Left ventricle myocardium inferior (tissue), 1 donor: ENCODE measurements at regions not wholly inside any gene's neighbourhood (a gene's known extent, or its start where the extent isn't known, plus 50 kb on each side); places are given as distances from the start of the nearest gene placed in this dataset. TPM values are rescaled to one million over a fixed set of nuclear protein-coding genes. Genes with fewer than 3 reads are reported as not detected.

ENCODE experiments used
- DNase-seq: peaks from one replicate; pipeline ENCODE4 v3.0.0-alpha.2; 2020
- H3K27ac ChIP-seq: fragments of 200-600 bp; replicated peaks from 2 replicates; pipeline ENCODE4 v1.8.0; 2021
- H3K27me3 ChIP-seq: fragments of 200-600 bp; 2 replicates; pipeline ENCODE4 v1.8.0; 2021; ENCODE audit warnings: low read depth
- H3K36me3 ChIP-seq: fragments of 200-600 bp; 2 replicates; pipeline ENCODE4 v1.8.0; 2021
- H3K4me1 ChIP-seq: fragments of 200-600 bp; 2 replicates; pipeline ENCODE4 v1.8.0; 2021
- H3K4me3 ChIP-seq: fragments of 200-600 bp; 2 replicates; pipeline ENCODE4 v1.8.0; 2021; ENCODE audit warnings: mild to moderate bottlenecking, moderate library complexity
- H3K9me3 ChIP-seq: fragments of 200-600 bp; replicated peaks from 2 replicates; pipeline ENCODE4 v1.8.0; 2021
- intact Hi-C: fragments of 100-400 bp; cut with micrococcal nuclease; formaldehyde crosslinking; loops from one replicate; pipeline ENCODE4 v1.11.0; 2022
- microRNA-seq: library from miRNA; unstranded; fragments of <30 nt; microRNA quantifications from one replicate; pipeline ENCODE4 v1.2.0, GENCODE V29; 2020
- TF ChIP-seq, protein P1 (sequence below): fragments of 200-600 bp; IDR thresholded peaks from 2 replicates; pipeline ENCODE4 v1.8.0; 2021; ENCODE audit warnings: antibody characterized with exemption, mild to moderate bottlenecking, borderline replicate concordance
- donor health status: DM: no; HTN: yes; CAD: no; lungs with severe emphysema.

DNA sequence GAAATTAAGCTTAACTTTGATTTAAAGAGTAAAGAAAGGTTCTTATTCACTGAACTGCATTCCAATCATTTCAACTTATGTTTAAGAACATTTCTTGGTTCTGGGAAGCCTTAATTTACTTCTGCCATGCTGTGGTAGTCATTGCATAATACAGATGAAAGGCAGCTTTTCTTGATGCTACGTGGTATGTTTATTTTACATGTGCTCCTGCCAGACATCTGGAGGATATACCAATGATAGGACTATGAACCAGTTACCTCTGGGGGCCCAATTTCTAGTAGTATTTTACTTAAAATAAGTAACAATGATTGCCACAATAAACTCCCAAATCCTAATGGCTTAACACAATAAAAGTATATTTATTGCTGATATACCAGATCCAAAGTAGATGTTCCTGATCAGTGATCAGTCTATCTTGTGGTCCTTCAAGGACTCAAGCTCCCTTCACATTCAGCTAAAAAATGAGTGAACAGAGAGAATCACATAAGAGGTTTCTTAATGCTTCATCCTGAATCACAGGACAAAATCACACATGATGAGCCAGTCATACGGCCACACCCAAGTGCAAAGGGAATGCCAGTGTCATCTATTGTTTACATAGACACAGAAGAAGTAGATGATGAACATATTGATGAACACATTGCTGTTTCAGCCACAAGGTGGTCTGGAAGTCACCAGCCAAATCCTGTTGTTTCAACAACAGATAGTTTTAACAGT lies 56.5 kb upstream of the CCN2 start:
- peaks cover 14% of the 10 kb centered on the region for H3K9me3 ChIP-seq
- H3K4me1 ChIP-seq: no peaks in the 10 kb centered on the region
- TF ChIP-seq, protein P1, sequence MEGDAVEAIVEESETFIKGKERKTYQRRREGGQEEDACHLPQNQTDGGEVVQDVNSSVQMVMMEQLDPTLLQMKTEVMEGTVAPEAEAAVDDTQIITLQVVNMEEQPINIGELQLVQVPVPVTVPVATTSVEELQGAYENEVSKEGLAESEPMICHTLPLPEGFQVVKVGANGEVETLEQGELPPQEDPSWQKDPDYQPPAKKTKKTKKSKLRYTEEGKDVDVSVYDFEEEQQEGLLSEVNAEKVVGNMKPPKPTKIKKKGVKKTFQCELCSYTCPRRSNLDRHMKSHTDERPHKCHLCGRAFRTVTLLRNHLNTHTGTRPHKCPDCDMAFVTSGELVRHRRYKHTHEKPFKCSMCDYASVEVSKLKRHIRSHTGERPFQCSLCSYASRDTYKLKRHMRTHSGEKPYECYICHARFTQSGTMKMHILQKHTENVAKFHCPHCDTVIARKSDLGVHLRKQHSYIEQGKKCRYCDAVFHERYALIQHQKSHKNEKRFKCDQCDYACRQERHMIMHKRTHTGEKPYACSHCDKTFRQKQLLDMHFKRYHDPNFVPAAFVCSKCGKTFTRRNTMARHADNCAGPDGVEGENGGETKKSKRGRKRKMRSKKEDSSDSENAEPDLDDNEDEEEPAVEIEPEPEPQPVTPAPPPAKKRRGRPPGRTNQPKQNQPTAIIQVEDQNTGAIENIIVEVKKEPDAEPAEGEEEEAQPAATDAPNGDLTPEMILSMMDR: no peak
- no peak overlapping the region for H3K27ac ChIP-seq
- no peaks in the 10 kb centered on the region for H3K36me3 ChIP-seq
- no peak overlapping the region for H3K4me3 ChIP-seq
- no peak for DNase-seq
- intact Hi-C loops: no loop called here
- no peaks in the 10 kb centered on the region for H3K27me3 ChIP-seq

DNA sequence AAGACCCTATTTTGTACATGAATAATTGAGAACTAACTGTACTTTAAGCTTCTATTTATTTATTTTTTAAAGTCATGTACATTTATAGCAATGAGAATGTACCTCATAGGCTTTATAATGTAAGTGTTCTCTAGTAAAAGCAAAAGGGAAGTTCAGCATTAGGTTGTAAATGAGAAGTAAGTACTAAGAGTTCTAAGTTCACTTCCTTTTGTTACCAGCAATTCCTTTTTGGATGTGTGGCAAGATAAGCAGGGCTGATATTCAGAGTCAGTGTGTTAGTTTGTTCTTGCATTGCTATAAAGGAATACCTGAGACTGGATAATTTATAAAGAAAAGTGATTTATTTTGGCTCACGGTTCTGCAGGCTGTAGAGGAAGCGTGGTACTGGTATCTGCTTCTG lies 54.0 kb upstream of the CCN2 start:
- H3K27me3 ChIP-seq: no peaks in the 10 kb centered on the region
- peaks cover 14% of the 10 kb centered on the region for H3K9me3 ChIP-seq
- H3K4me3 ChIP-seq: no peak overlapping the region
- no peak overlapping the region for H3K27ac ChIP-seq
- peaks cover 5% of the 10 kb centered on the region for H3K4me1 ChIP-seq
- intact Hi-C loops: no loop called here
- DNase-seq: no peak
- TF ChIP-seq, protein P1: no peak
- no peaks in the 10 kb centered on the region for H3K36me3 ChIP-seq

DNA sequence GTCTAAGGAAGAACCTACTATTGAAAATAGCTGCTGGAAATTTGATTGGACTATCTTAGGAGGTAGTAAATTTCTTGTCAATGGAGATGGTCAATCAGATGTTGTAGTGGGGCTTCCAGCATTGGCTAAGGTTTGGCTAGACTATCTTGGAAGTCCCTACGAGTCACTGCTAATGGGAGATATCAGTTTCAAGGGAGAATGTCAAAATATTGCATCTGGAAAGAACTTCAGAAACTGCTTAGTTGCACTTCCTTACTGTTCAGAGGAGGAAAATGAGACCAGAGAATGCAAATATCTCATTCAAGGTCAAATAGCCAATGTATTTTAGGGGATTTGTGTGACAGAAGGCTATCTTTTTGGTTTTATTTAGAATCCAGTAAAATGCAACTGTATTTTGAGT lies 53.5 kb upstream of the CCN2 start:
- Histone ChIP-seq H3K4me3 (no peak overlapping the region), H3K9me3 (peaks cover 14% of the 10 kb centered on the region), H3K36me3 (no peaks in the 10 kb centered on the region), H3K4me1 (peaks cover 10% of the 10 kb centered on the region), H3K27ac (no peak overlapping the region), H3K27me3 (no peaks in the 10 kb centered on the region)
- intact Hi-C loops: no loop called here
- no peak for DNase-seq
- TF ChIP-seq, protein P1: no peak

DNA sequence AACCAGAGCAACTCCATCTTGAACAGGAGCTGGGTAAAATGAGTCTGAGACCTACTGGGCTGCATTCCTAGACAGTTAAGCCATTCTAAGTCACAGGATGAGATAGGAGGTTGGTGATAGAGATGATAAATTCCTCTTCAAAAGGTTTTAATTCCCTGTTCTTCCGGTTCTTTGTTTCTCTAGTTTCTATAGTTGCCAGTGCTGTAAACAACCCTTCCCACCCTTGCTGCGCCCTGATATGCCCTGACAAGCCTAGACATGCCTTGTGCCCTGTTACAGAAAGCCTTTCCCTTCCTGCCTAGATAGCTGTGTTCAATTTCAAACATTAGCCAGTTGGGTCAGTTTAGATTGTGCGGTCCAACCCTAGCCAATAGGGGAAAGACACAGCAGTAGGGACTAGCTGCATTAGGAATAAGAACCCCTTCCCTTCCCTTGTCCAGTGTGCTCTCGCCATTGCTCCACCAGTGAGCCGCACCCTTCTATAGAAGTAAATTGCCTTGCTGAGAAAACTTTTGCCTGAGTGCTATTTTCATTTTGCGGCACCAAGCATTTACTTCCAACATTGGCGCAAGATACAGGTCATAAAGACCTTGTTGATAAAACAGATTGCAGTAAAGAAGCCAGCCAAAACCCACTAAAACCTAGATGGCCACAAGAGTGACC lies 52.5 kb upstream of the CCN2 start:
- no peak overlapping the region for H3K4me3 ChIP-seq
- H3K27ac ChIP-seq: no peak overlapping the region
- no peaks in the 10 kb centered on the region for H3K27me3 ChIP-seq
- H3K36me3 ChIP-seq: no peaks in the 10 kb centered on the region
- DNase-seq: no peak
- TF ChIP-seq, protein P1: no peak
- H3K9me3 ChIP-seq: peaks cover 14% of the 10 kb centered on the region
- intact Hi-C loops: no loop called here
- H3K4me1 ChIP-seq: peaks cover 20% of the 10 kb centered on the region

Small RNA genes in the stretch of these regions (microRNA-seq; reads per million reads assigned to microRNA genes)
- gene MIR548AJ1: not detected
